ENCODE measurements at regions not wholly inside any gene's neighbourhood (a gene's known extent, or its start where the extent isn't known, plus 50 kb on each side); places are given as distances from the start of the nearest gene placed in this dataset.

DNA sequence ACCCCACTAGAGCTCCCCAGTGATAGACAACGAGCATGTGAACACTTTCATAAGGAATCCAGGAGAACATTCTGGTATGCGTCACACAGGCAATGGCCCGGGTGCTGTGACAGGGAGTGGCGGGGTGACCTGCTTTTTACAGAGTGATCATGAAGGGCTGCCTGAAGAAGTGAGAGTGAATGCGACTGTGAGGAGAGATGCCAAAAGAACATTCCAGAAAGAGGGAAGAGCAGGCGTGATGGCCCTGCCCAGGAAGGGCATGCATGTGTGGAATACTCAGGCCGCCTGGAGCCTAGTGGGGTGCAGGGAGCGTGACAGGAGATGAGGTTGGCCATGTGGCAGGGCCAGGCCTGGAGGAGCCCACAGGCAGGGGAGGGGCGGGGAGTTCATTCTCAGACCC lies 53.8 kb downstream of the FZD10 start:
- no peaks in the 10 kb centered on the region for H3K36me3 ChIP-seq (ENCODE audit: control insufficient read depth in 1 of 2, insufficient read depth in 2 of 2, low read length in 2 of 2)
- no peaks in the 10 kb centered on the region for H3K4me1 ChIP-seq (ENCODE audit: control insufficient read depth in 1 of 2, insufficient read depth in 2 of 2, low read length in 2 of 2)
- H3K27ac ChIP-seq (ENCODE audit: low read depth, low read length) = no peak overlapping the region
- no peaks in the 10 kb centered on the region for H3K9me3 ChIP-seq (ENCODE audit: control insufficient read depth in 1 of 2, low read length in 2 of 2)
- no peak overlapping the region for H3K9ac ChIP-seq (ENCODE audit: low read depth in 1 of 2, low read length in 2 of 2)
- no peaks in the 10 kb centered on the region for H3K27me3 ChIP-seq (ENCODE audit: control insufficient read depth in 1 of 2, insufficient read depth in 2 of 2, low read length in 2 of 2)
- no peak overlapping the region for H3K4me3 ChIP-seq (ENCODE audit: low read depth in 1 of 2, low read length in 2 of 2)

DNA sequence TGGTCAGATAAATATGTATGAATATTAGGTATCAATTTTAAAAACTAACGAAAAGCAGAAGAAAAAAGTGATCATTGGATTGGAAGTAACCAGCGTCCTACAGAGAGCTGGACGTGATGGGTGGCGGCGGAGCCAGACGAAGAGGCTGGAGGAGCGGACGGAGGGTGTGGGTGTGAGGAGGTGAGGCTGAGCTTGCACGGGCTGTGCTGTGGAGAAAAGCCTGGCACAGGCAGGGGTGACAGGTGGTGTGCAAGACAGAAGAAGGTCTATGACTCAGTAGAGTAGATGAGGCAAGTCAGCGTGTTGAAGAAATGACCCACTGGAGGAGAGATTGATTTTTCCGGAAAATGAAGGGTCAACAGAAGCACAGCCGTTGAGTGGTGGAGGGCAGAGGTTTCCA lies 56.4 kb downstream of the FZD10 start:
- H3K27ac ChIP-seq (ENCODE audit: low read depth, low read length) = no peak overlapping the region
- H3K27me3 ChIP-seq (ENCODE audit: control insufficient read depth in 1 of 2, insufficient read depth in 2 of 2, low read length in 2 of 2) = peaks cover 0 to 2% of the 10 kb centered on the region in 2 donors
- H3K9ac ChIP-seq (ENCODE audit: low read depth in 1 of 2, low read length in 2 of 2) = no peak overlapping the region
- H3K9me3 ChIP-seq (ENCODE audit: control insufficient read depth in 1 of 2, low read length in 2 of 2) = peaks cover 2 to 3% of the 10 kb centered on the region in 2 donors
- H3K4me3 ChIP-seq (ENCODE audit: low read depth in 1 of 2, low read length in 2 of 2) = no peak overlapping the region
- H3K4me1 ChIP-seq (ENCODE audit: control insufficient read depth in 1 of 2, insufficient read depth in 2 of 2, low read length in 2 of 2) = no peaks in the 10 kb centered on the region
- no peaks in the 10 kb centered on the region for H3K36me3 ChIP-seq (ENCODE audit: control insufficient read depth in 1 of 2, insufficient read depth in 2 of 2, low read length in 2 of 2)

GRCh38 chr12:130219929-130220705 lies 57.9 kb downstream of the FZD10 start:
- Histone ChIP-seq H3K27me3 (ENCODE audit: control insufficient read depth in 1 of 2, insufficient read depth in 2 of 2, low read length in 2 of 2) (peaks cover 0 to 2% of the 10 kb centered on the region in 2 donors), H3K36me3 (ENCODE audit: control insufficient read depth in 1 of 2, insufficient read depth in 2 of 2, low read length in 2 of 2) (no peaks in the 10 kb centered on the region)

DNA sequence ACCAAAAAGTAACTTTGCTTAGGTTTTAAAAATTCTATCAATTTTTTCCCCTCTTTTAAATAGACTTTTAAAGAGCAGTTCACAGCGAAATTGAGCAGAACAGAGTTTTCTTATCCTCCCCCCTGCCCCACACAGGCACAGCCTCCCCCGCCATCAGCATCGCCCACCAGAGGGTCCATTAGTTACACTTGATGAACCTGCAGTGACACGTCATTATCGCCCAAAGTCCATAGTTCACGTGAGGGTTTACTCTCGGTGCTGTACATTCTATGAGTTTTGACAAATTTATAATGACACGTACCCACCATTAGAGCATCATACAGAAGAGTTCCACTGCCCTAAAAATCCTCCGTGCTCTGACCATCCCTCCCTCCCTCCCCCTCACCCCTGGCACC lies 58.4 kb downstream of the FZD10 start:
- no peaks in the 10 kb centered on the region for H3K4me1 ChIP-seq (ENCODE audit: control insufficient read depth in 1 of 2, insufficient read depth in 2 of 2, low read length in 2 of 2)
- peaks cover 9 to 10% of the 10 kb centered on the region in 2 donors for H3K9me3 ChIP-seq (ENCODE audit: control insufficient read depth in 1 of 2, low read length in 2 of 2)

More at GRCh38 chr12:130219929-130220705, 57.9 kb downstream of the FZD10 start:
- Histone ChIP-seq H3K4me3 (ENCODE audit: low read depth in 1 of 2, low read length in 2 of 2) (no peak overlapping the region), H3K9ac (ENCODE audit: low read depth in 1 of 2, low read length in 2 of 2) (no peak overlapping the region), H3K4me1 (ENCODE audit: control insufficient read depth in 1 of 2, insufficient read depth in 2 of 2, low read length in 2 of 2) (no peaks in the 10 kb centered on the region), H3K9me3 (ENCODE audit: control insufficient read depth in 1 of 2, low read length in 2 of 2) (peaks cover 9 to 10% of the 10 kb centered on the region in 2 donors), H3K27ac (ENCODE audit: low read depth, low read length) (no peak overlapping the region)

DNA sequence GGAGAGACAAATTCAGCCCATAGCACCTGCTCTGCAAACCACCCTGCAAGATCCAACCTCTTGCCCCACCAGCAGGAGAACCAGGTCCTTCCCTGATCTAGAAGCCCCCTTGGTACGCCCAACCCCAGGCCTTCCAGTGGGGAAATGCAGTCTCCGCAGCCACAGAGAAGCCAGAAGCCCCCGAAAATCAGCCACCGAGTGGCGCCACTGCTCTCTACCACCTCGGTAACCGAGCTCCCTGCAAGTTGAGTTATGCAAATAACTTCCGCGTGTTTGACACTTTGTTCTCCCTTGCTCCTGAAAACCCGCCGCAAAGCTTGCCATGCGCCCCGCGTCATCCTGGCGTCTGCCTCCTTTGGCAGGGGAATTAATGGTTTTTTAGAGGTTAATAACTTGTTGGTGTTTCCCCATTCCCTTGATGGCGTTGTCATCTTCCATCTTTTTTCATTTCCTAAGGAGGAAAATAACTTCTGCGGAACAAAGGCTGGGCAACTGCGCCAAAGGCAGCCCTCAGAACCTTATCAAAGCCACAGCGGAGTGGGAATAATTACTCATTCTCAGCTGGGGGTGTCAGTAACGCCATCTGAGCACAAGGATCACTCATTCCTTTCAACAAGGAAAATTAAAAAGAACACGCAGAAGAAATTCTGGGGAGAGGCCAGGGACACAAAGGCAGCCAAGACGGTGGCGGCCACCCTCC lies 60.4 kb downstream of the FZD10 start:
- Histone ChIP-seq H3K9ac (ENCODE audit: low read depth in 1 of 2, low read length in 2 of 2) (no peak overlapping the region), H3K4me3 (ENCODE audit: low read depth in 1 of 2, low read length in 2 of 2) (no peak overlapping the region), H3K27me3 (ENCODE audit: control insufficient read depth in 1 of 2, insufficient read depth in 2 of 2, low read length in 2 of 2) (peaks cover 0 to 2% of the 10 kb centered on the region in 2 donors), H3K9me3 (ENCODE audit: control insufficient read depth in 1 of 2, low read length in 2 of 2) (peaks cover 10 to 15% of the 10 kb centered on the region in 2 donors), H3K36me3 (ENCODE audit: control insufficient read depth in 1 of 2, insufficient read depth in 2 of 2, low read length in 2 of 2) (no peaks in the 10 kb centered on the region), H3K27ac (ENCODE audit: low read depth, low read length) (no peak overlapping the region), H3K4me1 (ENCODE audit: control insufficient read depth in 1 of 2, insufficient read depth in 2 of 2, low read length in 2 of 2) (no peaks in the 10 kb centered on the region)

More for the DNA sequence above, 58.4 kb downstream of the FZD10 start:
- Histone ChIP-seq H3K27ac (ENCODE audit: low read depth, low read length) (no peak overlapping the region), H3K36me3 (ENCODE audit: control insufficient read depth in 1 of 2, insufficient read depth in 2 of 2, low read length in 2 of 2) (no peaks in the 10 kb centered on the region), H3K27me3 (ENCODE audit: control insufficient read depth in 1 of 2, insufficient read depth in 2 of 2, low read length in 2 of 2) (peaks cover 0 to 2% of the 10 kb centered on the region in 2 donors), H3K9ac (ENCODE audit: low read depth in 1 of 2, low read length in 2 of 2) (no peak overlapping the region), H3K4me3 (ENCODE audit: low read depth in 1 of 2, low read length in 2 of 2) (no peak overlapping the region)

DNA sequence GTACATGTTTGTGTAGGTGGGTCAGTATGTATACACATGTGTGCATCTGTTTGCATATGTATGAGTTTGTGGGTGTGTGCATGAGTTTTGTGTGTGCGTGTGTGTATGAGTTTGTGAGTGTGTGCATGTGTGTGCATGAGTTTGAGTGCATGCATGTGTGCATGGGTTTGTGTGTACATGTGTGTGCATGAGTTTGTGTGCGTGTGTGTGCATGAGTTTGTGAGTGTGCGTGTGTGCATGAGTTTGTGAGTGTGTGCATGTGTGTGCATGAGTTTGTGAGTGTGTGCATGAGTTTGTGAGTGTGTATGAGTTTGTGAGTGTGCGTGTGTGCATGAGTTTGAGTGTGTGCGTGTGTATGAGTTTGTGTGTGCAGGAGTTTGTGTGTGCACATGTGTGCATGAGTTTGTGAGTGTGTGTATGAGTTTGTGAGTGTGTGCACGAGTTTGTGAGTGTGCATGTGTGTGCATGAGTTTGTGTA lies 61.5 kb downstream of the FZD10 start:
- Histone ChIP-seq H3K9me3 (ENCODE audit: control insufficient read depth in 1 of 2, low read length in 2 of 2) (peaks cover 13 to 17% of the 10 kb centered on the region in 2 donors), H3K9ac (ENCODE audit: low read depth in 1 of 2, low read length in 2 of 2) (no peak overlapping the region), H3K4me1 (ENCODE audit: control insufficient read depth in 1 of 2, insufficient read depth in 2 of 2, low read length in 2 of 2) (no peaks in the 10 kb centered on the region), H3K27me3 (ENCODE audit: control insufficient read depth in 1 of 2, insufficient read depth in 2 of 2, low read length in 2 of 2) (peaks cover 0 to 2% of the 10 kb centered on the region in 2 donors), H3K36me3 (ENCODE audit: control insufficient read depth in 1 of 2, insufficient read depth in 2 of 2, low read length in 2 of 2) (no peaks in the 10 kb centered on the region), H3K27ac (ENCODE audit: low read depth, low read length) (no peak overlapping the region), H3K4me3 (ENCODE audit: low read depth in 1 of 2, low read length in 2 of 2) (no peak overlapping the region)

DNA sequence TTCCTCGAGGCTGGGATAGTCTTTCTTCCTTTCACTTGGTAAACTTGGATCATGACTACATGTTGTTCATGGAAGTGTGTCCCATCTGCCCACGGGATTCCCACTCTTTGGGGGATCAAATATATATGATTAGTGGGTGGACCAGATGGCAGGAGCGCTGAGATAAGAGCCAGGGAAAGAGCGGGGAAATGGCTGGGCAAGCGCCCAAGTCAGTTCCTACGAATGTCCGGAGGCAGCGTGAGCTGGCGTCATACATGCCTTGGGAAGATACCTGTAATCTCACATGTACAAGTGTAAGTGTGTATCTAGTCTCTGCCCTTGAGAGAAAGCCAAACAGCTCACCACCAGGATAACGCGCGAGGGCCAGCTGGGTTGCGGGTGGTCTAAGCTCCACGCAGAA lies 62.3 kb downstream of the FZD10 start:
- H3K9ac ChIP-seq (ENCODE audit: low read depth in 1 of 2, low read length in 2 of 2) = no peak overlapping the region
- no peaks in the 10 kb centered on the region for H3K4me1 ChIP-seq (ENCODE audit: control insufficient read depth in 1 of 2, insufficient read depth in 2 of 2, low read length in 2 of 2)
- H3K9me3 ChIP-seq (ENCODE audit: control insufficient read depth in 1 of 2, low read length in 2 of 2) = peaks cover 13 to 17% of the 10 kb centered on the region in 2 donors
- H3K27me3 ChIP-seq (ENCODE audit: control insufficient read depth in 1 of 2, insufficient read depth in 2 of 2, low read length in 2 of 2) = peaks cover 0 to 2% of the 10 kb centered on the region in 2 donors
- H3K36me3 ChIP-seq (ENCODE audit: control insufficient read depth in 1 of 2, insufficient read depth in 2 of 2, low read length in 2 of 2) = no peaks in the 10 kb centered on the region
- H3K27ac ChIP-seq (ENCODE audit: low read depth, low read length) = no peak overlapping the region
- H3K4me3 ChIP-seq (ENCODE audit: low read depth in 1 of 2, low read length in 2 of 2) = no peak overlapping the region

GRCh38 chr12:130225347-130225746 lies 63.1 kb downstream of the FZD10 start:
- H3K9ac ChIP-seq (ENCODE audit: low read depth in 1 of 2, low read length in 2 of 2) = no peak overlapping the region
- no peaks in the 10 kb centered on the region for H3K36me3 ChIP-seq (ENCODE audit: control insufficient read depth in 1 of 2, insufficient read depth in 2 of 2, low read length in 2 of 2)
- H3K4me1 ChIP-seq (ENCODE audit: control insufficient read depth in 1 of 2, insufficient read depth in 2 of 2, low read length in 2 of 2) = no peaks in the 10 kb centered on the region
- H3K27me3 ChIP-seq (ENCODE audit: control insufficient read depth in 1 of 2, insufficient read depth in 2 of 2, low read length in 2 of 2) = peaks cover 0 to 2% of the 10 kb centered on the region in 2 donors
- no peak overlapping the region for H3K4me3 ChIP-seq (ENCODE audit: low read depth in 1 of 2, low read length in 2 of 2)
- no peak overlapping the region for H3K27ac ChIP-seq (ENCODE audit: low read depth, low read length)
- H3K9me3 ChIP-seq (ENCODE audit: control insufficient read depth in 1 of 2, low read length in 2 of 2) = peaks cover 13 to 17% of the 10 kb centered on the region in 2 donors

DNA sequence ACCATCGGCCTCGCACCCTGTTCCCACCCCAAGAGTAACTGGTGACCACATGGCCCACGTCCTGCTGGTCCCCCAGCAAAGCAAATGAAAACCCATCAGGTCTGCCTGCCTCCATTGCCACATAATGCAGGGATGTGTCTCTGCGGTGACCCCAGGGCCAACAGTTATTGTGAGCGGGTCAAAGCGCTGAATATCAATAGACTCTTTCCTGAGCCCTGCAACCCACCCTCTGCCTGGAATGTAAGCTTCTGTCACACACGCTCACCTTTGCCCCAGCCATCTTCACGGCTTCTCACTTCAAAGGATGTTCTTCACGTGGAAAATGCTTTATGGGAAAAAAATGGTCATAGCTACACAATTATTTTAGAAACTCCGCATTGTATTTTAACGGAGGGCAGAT lies 63.9 kb downstream of the FZD10 start:
- peaks cover 13 to 17% of the 10 kb centered on the region in 2 donors for H3K9me3 ChIP-seq (ENCODE audit: control insufficient read depth in 1 of 2, low read length in 2 of 2)
- no peaks in the 10 kb centered on the region for H3K36me3 ChIP-seq (ENCODE audit: control insufficient read depth in 1 of 2, insufficient read depth in 2 of 2, low read length in 2 of 2)
- H3K9ac ChIP-seq (ENCODE audit: low read depth in 1 of 2, low read length in 2 of 2) = no peak overlapping the region
- H3K27me3 ChIP-seq (ENCODE audit: control insufficient read depth in 1 of 2, insufficient read depth in 2 of 2, low read length in 2 of 2) = peaks cover 0 to 2% of the 10 kb centered on the region in 2 donors
- H3K4me1 ChIP-seq (ENCODE audit: control insufficient read depth in 1 of 2, insufficient read depth in 2 of 2, low read length in 2 of 2) = no peaks in the 10 kb centered on the region
- H3K4me3 ChIP-seq (ENCODE audit: low read depth in 1 of 2, low read length in 2 of 2) = no peak overlapping the region
- no peak overlapping the region for H3K27ac ChIP-seq (ENCODE audit: low read depth, low read length)

DNA sequence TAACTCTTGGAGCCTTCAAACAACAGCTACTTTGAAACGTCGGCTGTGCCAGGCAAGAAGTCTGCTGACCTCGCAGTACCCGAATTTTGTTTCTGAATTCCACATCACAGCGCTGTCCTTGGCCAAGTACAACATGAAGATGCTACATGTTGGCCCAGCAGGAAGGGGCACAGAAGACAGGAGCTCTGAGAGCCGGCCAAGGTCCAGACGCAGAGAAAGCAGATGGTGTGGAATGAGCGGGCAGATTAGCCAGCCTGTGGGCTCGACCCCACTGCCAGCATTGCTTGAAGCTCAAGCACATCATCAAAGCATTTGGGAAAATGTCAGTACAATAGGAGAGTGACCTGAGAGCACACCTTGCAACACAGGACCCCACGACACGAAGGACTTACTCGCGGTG lies 64.5 kb downstream of the FZD10 start:
- Histone ChIP-seq H3K4me3 (ENCODE audit: low read depth in 1 of 2, low read length in 2 of 2) (no peak overlapping the region), H3K4me1 (ENCODE audit: control insufficient read depth in 1 of 2, insufficient read depth in 2 of 2, low read length in 2 of 2) (no peaks in the 10 kb centered on the region), H3K9ac (ENCODE audit: low read depth in 1 of 2, low read length in 2 of 2) (no peak overlapping the region), H3K27me3 (ENCODE audit: control insufficient read depth in 1 of 2, insufficient read depth in 2 of 2, low read length in 2 of 2) (peaks cover 0 to 2% of the 10 kb centered on the region in 2 donors), H3K36me3 (ENCODE audit: control insufficient read depth in 1 of 2, insufficient read depth in 2 of 2, low read length in 2 of 2) (no peaks in the 10 kb centered on the region), H3K27ac (ENCODE audit: low read depth, low read length) (no peak overlapping the region), H3K9me3 (ENCODE audit: control insufficient read depth in 1 of 2, low read length in 2 of 2) (peaks cover 13 to 17% of the 10 kb centered on the region in 2 donors)
